ENCODE measurements at regions not wholly inside any gene's neighbourhood (a gene's known extent, or its start where the extent isn't known, plus 50 kb on each side); places are given as distances from the start of the nearest gene placed in this dataset.

- no peak for TF ChIP-seq CTCF (IDR thresholded peaks at IDR 0.05; ENCODE audit: extremely low read depth, missing control alignments)
- DNase-seq (ENCODE audit: low spot score), result no peak
Measured at GRCh38 chr5:85868070-85868469, 749.7 kb upstream of the COX7C start.

DNA sequence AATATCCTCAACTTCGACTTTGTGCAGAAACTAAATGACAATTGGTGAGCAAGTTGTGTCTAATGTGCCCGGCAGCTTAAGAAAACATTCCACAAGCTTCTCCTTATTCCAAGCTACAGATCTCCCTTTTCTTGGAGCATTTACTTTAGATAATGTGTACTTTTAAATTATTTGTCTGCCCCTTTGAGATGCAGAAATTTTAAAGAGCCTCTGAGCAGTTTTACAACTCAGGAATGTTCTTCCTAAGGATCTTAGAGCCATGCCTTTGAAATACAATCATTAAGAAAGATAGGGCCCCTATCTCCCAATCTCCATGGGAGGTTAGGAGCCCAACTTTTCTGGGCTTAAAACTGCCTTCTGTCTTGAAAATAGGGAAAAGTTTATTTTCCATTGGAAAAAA, 723.7 kb upstream of the COX7C start:
- no peak for DNase-seq (ENCODE audit: low spot score)
- TF ChIP-seq CTCF (IDR thresholded peaks at IDR 0.05; ENCODE audit: extremely low read depth, missing control alignments), result no peak

DNA sequence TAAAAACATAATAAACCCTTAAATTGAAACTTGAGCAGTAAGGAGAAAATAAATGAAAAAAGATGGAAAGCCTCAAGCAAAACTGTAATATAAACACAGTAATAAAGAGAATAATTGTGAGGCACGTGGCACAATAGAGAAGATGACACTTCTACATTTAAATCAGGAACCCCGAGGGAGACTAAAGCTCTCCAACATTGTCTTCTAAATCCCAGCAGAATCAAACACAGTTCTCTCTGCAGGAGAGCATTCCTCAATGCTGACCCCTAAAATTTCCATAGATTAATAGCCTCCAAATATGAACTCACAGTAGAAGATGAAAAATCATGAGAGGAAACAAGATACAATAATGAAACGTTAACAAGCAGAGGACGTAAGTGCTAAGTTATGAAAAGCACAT, 721.2 kb upstream of the COX7C start:
- TF ChIP-seq CTCF (IDR thresholded peaks at IDR 0.05; ENCODE audit: extremely low read depth, missing control alignments), result no peak
- DNase-seq (ENCODE audit: low spot score), result no peak

DNA sequence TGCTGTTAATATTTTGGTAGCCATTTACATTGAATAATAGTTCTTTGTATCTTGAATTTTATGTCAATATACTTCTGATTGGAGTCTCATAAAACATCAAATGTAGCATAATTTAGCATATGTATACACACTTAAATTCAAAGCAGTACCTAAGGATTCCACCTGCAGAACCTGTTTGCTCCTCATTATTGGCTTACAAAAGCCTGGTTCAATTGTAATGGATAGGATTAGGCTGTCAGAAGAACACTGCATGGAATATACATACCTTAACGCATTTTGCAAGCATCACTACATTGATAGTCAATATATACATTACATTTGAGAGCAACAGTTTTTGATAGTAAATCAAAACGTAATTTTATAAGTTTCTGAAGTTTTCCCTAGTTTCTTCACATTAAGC, 711.3 kb upstream of the COX7C start:
- TF ChIP-seq CTCF (IDR thresholded peaks at IDR 0.05; ENCODE audit: extremely low read depth, missing control alignments), result no peak
- DNase-seq (ENCODE audit: low spot score), result no peak

- no peak for TF ChIP-seq CTCF (IDR thresholded peaks at IDR 0.05; ENCODE audit: extremely low read depth, missing control alignments)
- DNase-seq (ENCODE audit: low spot score), result no peak
Measured at GRCh38 chr5:85910335-85910734, 707.4 kb upstream of the COX7C start.

GRCh38 chr5:85920984-85921383, 696.8 kb upstream of the COX7C start:
- no peak for DNase-seq (ENCODE audit: low spot score)
- no peak for TF ChIP-seq CTCF (IDR thresholded peaks at IDR 0.05; ENCODE audit: extremely low read depth, missing control alignments)

DNA sequence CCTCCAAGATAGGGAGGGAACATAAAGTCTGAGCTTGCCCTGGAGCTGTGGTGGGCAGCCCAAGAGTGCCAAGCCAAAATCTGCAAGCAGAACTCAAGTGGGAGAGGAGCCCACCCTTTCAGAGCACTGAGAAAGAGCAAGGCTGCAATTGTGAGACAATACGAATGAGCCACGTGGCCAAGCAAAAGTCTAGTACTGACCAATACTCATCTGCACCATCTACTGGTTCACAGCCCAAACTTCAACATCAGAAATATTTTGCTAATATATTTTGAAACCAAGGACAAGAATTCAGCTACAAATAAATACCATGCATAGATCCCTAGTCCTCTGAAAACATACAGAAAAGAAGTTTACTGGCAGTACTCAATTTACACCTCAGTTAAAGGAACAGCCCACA, 696.2 kb upstream of the COX7C start:
- no peak for DNase-seq (ENCODE audit: low spot score)
- no peak for TF ChIP-seq CTCF (IDR thresholded peaks at IDR 0.05; ENCODE audit: extremely low read depth, missing control alignments)
